ENCODE measurements at regions not wholly inside any gene's neighbourhood (a gene's known extent, or its start where the extent isn't known, plus 50 kb on each side); places are given as distances from the start of the nearest gene placed in this dataset.
A peak's percentile ranks its signal among the peaks of the same experiment; 100 is the strongest.

- DNase-seq (ENCODE audit: low read depth) = no peak
Measured at GRCh38 chr9:91040371-91041215, 239.0 kb downstream of the SYK start.

- no peak for DNase-seq (ENCODE audit: low read depth)
Measured at GRCh38 chr9:91042024-91042423, 240.4 kb downstream of the SYK start.

- DNase-seq (ENCODE audit: low read depth) = no peak
Measured at GRCh38 chr9:91042541-91042940, 240.9 kb downstream of the SYK start.

- no peak for DNase-seq (ENCODE audit: low read depth)
Measured at GRCh38 chr9:91043056-91043810, 241.6 kb downstream of the SYK start.

GRCh38 chr9:91043811-91044175, 242.2 kb downstream of the SYK start:
- DNase-seq (ENCODE audit: low read depth) = no peak

GRCh38 chr9:91044354-91044753, 242.7 kb downstream of the SYK start:
- no peak for DNase-seq (ENCODE audit: low read depth)

GRCh38 chr9:91045041-91045440, 243.4 kb downstream of the SYK start:
- no peak for DNase-seq (ENCODE audit: low read depth)

GRCh38 chr9:91047529-91047928, 245.9 kb downstream of the SYK start:
- DNase-seq (ENCODE audit: low read depth) = peak; percentile 3

GRCh38 chr9:91047993-91048607, 246.5 kb downstream of the SYK start:
- DNase-seq (ENCODE audit: low read depth) = no peak

- DNase-seq (ENCODE audit: low read depth) = no peak
Measured at GRCh38 chr9:91048749-91049148, 247.1 kb downstream of the SYK start.

- DNase-seq (ENCODE audit: low read depth) = no peak
Measured at GRCh38 chr9:91053824-91054223, 252.2 kb downstream of the SYK start.

GRCh38 chr9:91055845-91056244, 254.2 kb downstream of the SYK start:
- no peak for DNase-seq (ENCODE audit: low read depth)

GRCh38 chr9:91056486-91056885, 254.9 kb downstream of the SYK start:
- no peak for DNase-seq (ENCODE audit: low read depth)

GRCh38 chr9:91056917-91057316, 255.3 kb downstream of the SYK start:
- DNase-seq (ENCODE audit: low read depth) = no peak

- DNase-seq (ENCODE audit: low read depth) = no peak
Measured at GRCh38 chr9:91059713-91060112, 258.1 kb downstream of the SYK start.

GRCh38 chr9:91060520-91061343, 259.1 kb downstream of the SYK start:
- DNase-seq (ENCODE audit: low read depth) = no peak

- DNase-seq (ENCODE audit: low read depth) = no peak
Measured at GRCh38 chr9:91061506-91061905, 259.9 kb downstream of the SYK start.

- no peak for DNase-seq (ENCODE audit: low read depth)
Measured at GRCh38 chr9:91062281-91062680, 260.7 kb downstream of the SYK start.

GRCh38 chr9:91063471-91063870, 261.9 kb downstream of the SYK start:
- DNase-seq (ENCODE audit: low read depth) = no peak

GRCh38 chr9:91065231-91066041, 263.8 kb downstream of the SYK start:
- DNase-seq (ENCODE audit: low read depth) = no peak

- DNase-seq (ENCODE audit: low read depth) = no peak
Measured at GRCh38 chr9:91066042-91066415, 264.4 kb downstream of the SYK start.

Measured in T follicular helper cell (primary cell).